A673 (cell line): ENCODE measurements at regions not wholly inside any gene's neighbourhood (a gene's known extent, or its start where the extent isn't known, plus 50 kb on each side); places are given as distances from the start of the nearest gene placed in this dataset.

Source experiments
- EZH2 ChIP-seq: fragments of 200-600 bp; sonication (generic); IDR thresholded peaks from 2 replicates; pipeline ENCODE4 v1.6.1; 2017; ENCODE audit warnings: borderline replicate concordance, low read depth, mild to moderate bottlenecking, mixed read lengths, antibody characterized with exemption, low read length; ENCODE audit not compliant: poor library complexity, severe bottlenecking
- TF ChIP-seq, protein P1 (sequence below): fragments of 300-800, 200-600 bp; sonication (generic); conservative IDR thresholded peaks from 2 replicates; pipeline ENCODE4 v1.5.1; 2017; ENCODE audit warnings: low read depth, mild to moderate bottlenecking, antibody characterized with exemption, low read length, moderate library complexity, mixed read lengths

DNA sequence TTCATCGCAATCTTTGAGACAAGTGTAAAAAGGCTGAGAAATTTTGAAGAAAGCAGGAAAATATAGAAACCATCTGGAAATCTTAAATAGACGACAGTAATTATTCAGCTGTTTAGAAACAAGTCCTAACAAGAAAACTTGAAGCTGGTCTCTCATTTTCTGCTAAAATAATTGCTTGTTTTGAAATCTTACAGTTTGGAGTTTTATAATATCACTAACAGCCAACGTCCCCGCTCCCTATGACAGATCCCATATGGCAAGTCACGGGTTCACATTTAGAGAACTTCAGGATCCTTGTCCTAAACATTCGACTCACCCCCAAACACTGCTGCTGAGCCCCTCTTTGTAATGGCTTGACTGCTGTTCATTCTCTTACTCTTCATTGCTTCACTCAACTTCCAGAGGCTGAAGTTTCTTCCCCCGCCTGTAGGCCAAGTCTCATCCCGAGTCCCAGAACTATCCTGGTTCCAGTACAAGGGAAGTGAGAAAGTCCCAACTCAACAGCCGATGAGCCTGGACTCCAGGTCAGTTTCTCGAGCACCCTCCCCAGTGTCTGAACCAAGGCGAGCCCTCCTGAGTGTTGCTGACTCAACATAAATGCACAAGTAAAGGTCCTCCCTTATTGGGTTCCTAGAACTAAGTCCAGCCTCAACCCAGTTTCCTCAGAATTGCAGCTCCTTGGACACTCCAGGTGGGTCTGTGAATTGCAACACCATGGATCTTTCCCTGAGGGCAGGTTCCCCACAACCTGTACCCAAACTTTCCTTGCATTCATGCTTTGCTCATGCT is 93.4 kb upstream of the BACE2 start:
- TF ChIP-seq, protein P1, sequence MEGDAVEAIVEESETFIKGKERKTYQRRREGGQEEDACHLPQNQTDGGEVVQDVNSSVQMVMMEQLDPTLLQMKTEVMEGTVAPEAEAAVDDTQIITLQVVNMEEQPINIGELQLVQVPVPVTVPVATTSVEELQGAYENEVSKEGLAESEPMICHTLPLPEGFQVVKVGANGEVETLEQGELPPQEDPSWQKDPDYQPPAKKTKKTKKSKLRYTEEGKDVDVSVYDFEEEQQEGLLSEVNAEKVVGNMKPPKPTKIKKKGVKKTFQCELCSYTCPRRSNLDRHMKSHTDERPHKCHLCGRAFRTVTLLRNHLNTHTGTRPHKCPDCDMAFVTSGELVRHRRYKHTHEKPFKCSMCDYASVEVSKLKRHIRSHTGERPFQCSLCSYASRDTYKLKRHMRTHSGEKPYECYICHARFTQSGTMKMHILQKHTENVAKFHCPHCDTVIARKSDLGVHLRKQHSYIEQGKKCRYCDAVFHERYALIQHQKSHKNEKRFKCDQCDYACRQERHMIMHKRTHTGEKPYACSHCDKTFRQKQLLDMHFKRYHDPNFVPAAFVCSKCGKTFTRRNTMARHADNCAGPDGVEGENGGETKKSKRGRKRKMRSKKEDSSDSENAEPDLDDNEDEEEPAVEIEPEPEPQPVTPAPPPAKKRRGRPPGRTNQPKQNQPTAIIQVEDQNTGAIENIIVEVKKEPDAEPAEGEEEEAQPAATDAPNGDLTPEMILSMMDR: no peak
- TF ChIP-seq EZH2: no peak
